ENCODE measurements at regions not wholly inside any gene's neighbourhood (a gene's known extent, or its start where the extent isn't known, plus 50 kb on each side); places are given as distances from the start of the nearest gene placed in this dataset.

DNA sequence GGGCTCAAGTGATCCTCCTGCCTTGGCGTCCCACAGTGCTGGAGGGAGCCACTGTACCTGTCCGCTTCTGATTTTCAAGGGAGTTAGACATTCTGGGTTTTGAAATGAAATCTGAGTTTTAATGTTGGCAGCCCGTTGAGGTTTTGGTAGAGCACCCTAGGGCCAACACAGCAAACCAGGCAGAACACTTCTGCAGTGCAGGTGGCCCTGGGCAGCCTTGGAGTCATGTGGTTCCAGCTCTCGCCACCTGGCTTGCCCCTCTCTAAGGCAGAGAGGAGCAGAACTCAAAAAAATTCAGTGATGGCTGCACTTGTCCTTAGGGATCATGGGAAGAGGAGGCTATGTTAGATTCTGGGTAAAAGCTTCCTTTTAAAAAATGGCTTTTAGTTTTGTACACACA is 74.9 kb downstream of the CLDN34 start:
- Histone ChIP-seq H3K4me3 (ENCODE audit: insufficient read depth, low read depth, low read length) (no peak overlapping the region), H3K79me2 (ENCODE audit: insufficient read depth, low read length) (peaks cover 15% of the 10 kb centered on the region), H3K9me3 (ENCODE audit: insufficient read depth, low read depth, low read length) (no peaks in the 10 kb centered on the region), H4K20me1 (ENCODE audit: insufficient read depth, low read length) (peaks cover 23% of the 10 kb centered on the region), H3K9ac (ENCODE audit: low read length) (no peak overlapping the region), H3K36me3 (ENCODE audit: insufficient read depth, low read length) (no peaks in the 10 kb centered on the region), H3K27me3 (ENCODE audit: insufficient read depth, low read length) (no peaks in the 10 kb centered on the region), H3K27ac (ENCODE audit: low read depth, low read length) (no peak overlapping the region), H3K4me2 (ENCODE audit: low read length) (no peak overlapping the region), H3K4me1 (ENCODE audit: insufficient read depth, low read length) (peaks cover 5% of the 10 kb centered on the region), H2AFZ (ENCODE audit: low read depth, low read length) (no peak overlapping the region)
- no peak for DNase-seq (ENCODE audit: low read depth)
- no peak for TF ChIP-seq EZH2 (IDR thresholded peaks at IDR 0.05; ENCODE audit: insufficient read depth, low read length)
- TF ChIP-seq, protein P1, sequence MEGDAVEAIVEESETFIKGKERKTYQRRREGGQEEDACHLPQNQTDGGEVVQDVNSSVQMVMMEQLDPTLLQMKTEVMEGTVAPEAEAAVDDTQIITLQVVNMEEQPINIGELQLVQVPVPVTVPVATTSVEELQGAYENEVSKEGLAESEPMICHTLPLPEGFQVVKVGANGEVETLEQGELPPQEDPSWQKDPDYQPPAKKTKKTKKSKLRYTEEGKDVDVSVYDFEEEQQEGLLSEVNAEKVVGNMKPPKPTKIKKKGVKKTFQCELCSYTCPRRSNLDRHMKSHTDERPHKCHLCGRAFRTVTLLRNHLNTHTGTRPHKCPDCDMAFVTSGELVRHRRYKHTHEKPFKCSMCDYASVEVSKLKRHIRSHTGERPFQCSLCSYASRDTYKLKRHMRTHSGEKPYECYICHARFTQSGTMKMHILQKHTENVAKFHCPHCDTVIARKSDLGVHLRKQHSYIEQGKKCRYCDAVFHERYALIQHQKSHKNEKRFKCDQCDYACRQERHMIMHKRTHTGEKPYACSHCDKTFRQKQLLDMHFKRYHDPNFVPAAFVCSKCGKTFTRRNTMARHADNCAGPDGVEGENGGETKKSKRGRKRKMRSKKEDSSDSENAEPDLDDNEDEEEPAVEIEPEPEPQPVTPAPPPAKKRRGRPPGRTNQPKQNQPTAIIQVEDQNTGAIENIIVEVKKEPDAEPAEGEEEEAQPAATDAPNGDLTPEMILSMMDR (IDR thresholded peaks at IDR 0.05; ENCODE audit: insufficient read depth, low read depth, low read length), result no peak
- Mint-ChIP-seq H3K4me1 (ENCODE audit: low read depth, unreplicated experiment) (peaks cover 11% of the 10 kb centered on the region), H3K27ac (ENCODE audit: unreplicated experiment) (no peak overlapping the region), H3K4me3 (ENCODE audit: unreplicated experiment) (no peak overlapping the region), H3K36me3 (ENCODE audit: low read depth, unreplicated experiment) (peaks cover 2% of the 10 kb centered on the region), H3K27me3 (ENCODE audit: low read depth, unreplicated experiment) (no peaks in the 10 kb centered on the region), H3K9me3 (ENCODE audit: unreplicated experiment) (no peaks in the 10 kb centered on the region)
- FAIRE-seq, result no peak

DNA sequence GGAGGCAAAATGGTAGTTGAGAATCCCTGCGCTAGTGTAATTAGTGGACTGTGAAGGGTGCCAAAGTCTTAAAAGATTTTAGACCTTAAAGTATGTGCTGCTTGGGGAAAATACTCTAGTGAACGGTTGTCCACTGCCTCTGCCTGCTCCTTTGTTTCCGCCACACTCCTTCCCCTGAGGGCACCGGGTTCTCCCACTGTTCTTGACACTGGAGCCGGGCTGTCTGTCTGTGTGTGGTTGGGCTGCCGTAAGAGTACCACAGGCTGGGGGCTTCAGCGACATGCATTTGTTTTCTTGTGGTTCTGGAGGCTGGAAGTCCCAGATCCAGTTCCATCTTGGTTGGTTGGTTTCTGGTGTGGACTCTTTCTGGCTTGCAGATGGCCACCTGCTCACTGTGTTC is 76.2 kb downstream of the CLDN34 start:
- H3K27ac Mint-ChIP-seq (ENCODE audit: unreplicated experiment), result no peak overlapping the region
- H3K9me3 Mint-ChIP-seq (ENCODE audit: unreplicated experiment), result no peaks in the 10 kb centered on the region
- Histone ChIP-seq H4K20me1 (ENCODE audit: insufficient read depth, low read length) (peaks cover 21% of the 10 kb centered on the region), H3K79me2 (ENCODE audit: insufficient read depth, low read length) (peaks cover 15% of the 10 kb centered on the region), H3K4me1 (ENCODE audit: insufficient read depth, low read length) (peaks cover 9% of the 10 kb centered on the region), H3K4me3 (ENCODE audit: insufficient read depth, low read depth, low read length) (no peak overlapping the region), H3K9ac (ENCODE audit: low read length) (no peak overlapping the region), H3K36me3 (ENCODE audit: insufficient read depth, low read length) (no peaks in the 10 kb centered on the region), H3K9me3 (ENCODE audit: insufficient read depth, low read depth, low read length) (no peaks in the 10 kb centered on the region), H3K4me2 (ENCODE audit: low read length) (no peak overlapping the region), H2AFZ (ENCODE audit: low read depth, low read length) (no peak overlapping the region), H3K27me3 (ENCODE audit: insufficient read depth, low read length) (no peaks in the 10 kb centered on the region), H3K27ac (ENCODE audit: low read depth, low read length) (no peak overlapping the region)
- peaks cover 16% of the 10 kb centered on the region for H3K4me1 Mint-ChIP-seq (ENCODE audit: low read depth, unreplicated experiment)
- FAIRE-seq (no peak), DNase-seq (ENCODE audit: low read depth) (no peak)
- H3K27me3 Mint-ChIP-seq (ENCODE audit: low read depth, unreplicated experiment), result no peaks in the 10 kb centered on the region
- H3K36me3 Mint-ChIP-seq (ENCODE audit: low read depth, unreplicated experiment), result peaks cover 2% of the 10 kb centered on the region
- no peak overlapping the region for H3K4me3 Mint-ChIP-seq (ENCODE audit: unreplicated experiment)
- TF ChIP-seq, protein P1 (IDR thresholded peaks at IDR 0.05; ENCODE audit: insufficient read depth, low read depth, low read length), result no peak
- no peak for TF ChIP-seq EZH2 (IDR thresholded peaks at IDR 0.05; ENCODE audit: insufficient read depth, low read length)

DNA sequence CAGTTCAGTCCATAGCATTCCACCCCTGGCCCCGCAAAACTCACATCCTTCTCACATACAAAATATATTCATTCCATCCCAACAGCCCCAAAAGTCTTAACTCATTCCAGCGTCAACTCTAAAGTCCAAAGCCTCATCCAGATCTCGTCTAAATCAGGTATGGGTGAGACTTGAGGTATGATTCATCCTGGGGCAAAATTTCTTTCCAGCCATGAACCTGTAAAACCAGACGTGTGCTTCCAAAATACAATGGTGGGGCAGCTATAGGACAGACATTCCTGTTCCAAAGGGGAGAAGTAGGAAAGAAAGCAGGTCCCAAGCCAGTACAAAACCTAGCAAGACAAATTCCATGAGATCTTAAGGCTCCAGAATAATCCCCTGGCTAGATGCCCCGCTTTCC is 76.9 kb downstream of the CLDN34 start:
- no peaks in the 10 kb centered on the region for H3K9me3 Mint-ChIP-seq (ENCODE audit: unreplicated experiment)
- DNase-seq (ENCODE audit: low read depth), result no peak
- peaks cover 2% of the 10 kb centered on the region for H3K36me3 Mint-ChIP-seq (ENCODE audit: low read depth, unreplicated experiment)
- Histone ChIP-seq H2AFZ (ENCODE audit: low read depth, low read length) (no peak overlapping the region), H3K4me2 (ENCODE audit: low read length) (no peak overlapping the region), H3K27ac (ENCODE audit: low read depth, low read length) (no peak overlapping the region), H3K36me3 (ENCODE audit: insufficient read depth, low read length) (no peaks in the 10 kb centered on the region), H3K4me1 (ENCODE audit: insufficient read depth, low read length) (peaks cover 9% of the 10 kb centered on the region), H3K9ac (ENCODE audit: low read length) (no peak overlapping the region), H3K9me3 (ENCODE audit: insufficient read depth, low read depth, low read length) (no peaks in the 10 kb centered on the region), H4K20me1 (ENCODE audit: insufficient read depth, low read length) (peaks cover 15% of the 10 kb centered on the region), H3K27me3 (ENCODE audit: insufficient read depth, low read length) (no peaks in the 10 kb centered on the region), H3K4me3 (ENCODE audit: insufficient read depth, low read depth, low read length) (no peak overlapping the region), H3K79me2 (ENCODE audit: insufficient read depth, low read length) (peaks cover 21% of the 10 kb centered on the region)
- TF ChIP-seq EZH2 (IDR thresholded peaks at IDR 0.05; ENCODE audit: insufficient read depth, low read length), result no peak
- TF ChIP-seq, protein P1 (IDR thresholded peaks at IDR 0.05; ENCODE audit: insufficient read depth, low read depth, low read length), result no peak
- no peaks in the 10 kb centered on the region for H3K27me3 Mint-ChIP-seq (ENCODE audit: low read depth, unreplicated experiment)
- no peak overlapping the region for H3K27ac Mint-ChIP-seq (ENCODE audit: unreplicated experiment)
- no peak overlapping the region for H3K4me3 Mint-ChIP-seq (ENCODE audit: unreplicated experiment)
- no peak for FAIRE-seq
- H3K4me1 Mint-ChIP-seq (ENCODE audit: low read depth, unreplicated experiment), result peaks cover 16% of the 10 kb centered on the region
